HEK293T (cell line): ENCODE measurements at regions not wholly inside any gene's neighbourhood (a gene's known extent, or its start where the extent isn't known, plus 50 kb on each side); places are given as distances from the start of the nearest gene placed in this dataset.

Experiments used
- ELF4 ChIP-seq: fragments of 450-650 bp; IDR thresholded peaks from 2 replicates; pipeline ENCODE4 v1.6.1; 2017; ENCODE audit warnings: antibody characterized with exemption
- FOXK2 ChIP-seq: fragments of 450-650 bp; IDR thresholded peaks from 2 replicates; pipeline ENCODE4 v1.6.1; 2016; ENCODE audit warnings: mild to moderate bottlenecking
- HDGF ChIP-seq: fragments of 450-650 bp; IDR thresholded peaks from 2 replicates; pipeline ENCODE4 v1.6.1; 2017; ENCODE audit warnings: antibody characterized with exemption, borderline replicate concordance
- L3MBTL2 ChIP-seq: fragments of 450-650 bp; conservative IDR thresholded peaks from 2 replicates; pipeline ENCODE4 v1.6.1; 2016; ENCODE audit warnings: mild to moderate bottlenecking
- NFRKB ChIP-seq: fragments of 450-650 bp; IDR thresholded peaks from 2 replicates; pipeline ENCODE4 v1.6.1; 2016; ENCODE audit warnings: mild to moderate bottlenecking, moderate library complexity
- SP1 ChIP-seq: fragments of 450-650 bp; IDR thresholded peaks from 2 replicates; pipeline ENCODE4 v1.6.1; 2017
- SUZ12 ChIP-seq: fragments of 450-650 bp; IDR thresholded peaks from 2 replicates; pipeline ENCODE4 v1.6.1; 2016; ENCODE audit warnings: mild to moderate bottlenecking
- TARDBP ChIP-seq: fragments of 450-650 bp; IDR thresholded peaks from 2 replicates; pipeline ENCODE4 v1.6.1; 2016
- TF ChIP-seq, protein P1 (sequence below): fragments of 450-650 bp; IDR thresholded peaks from 2 replicates; pipeline ENCODE4 v1.6.1; 2016

DNA sequence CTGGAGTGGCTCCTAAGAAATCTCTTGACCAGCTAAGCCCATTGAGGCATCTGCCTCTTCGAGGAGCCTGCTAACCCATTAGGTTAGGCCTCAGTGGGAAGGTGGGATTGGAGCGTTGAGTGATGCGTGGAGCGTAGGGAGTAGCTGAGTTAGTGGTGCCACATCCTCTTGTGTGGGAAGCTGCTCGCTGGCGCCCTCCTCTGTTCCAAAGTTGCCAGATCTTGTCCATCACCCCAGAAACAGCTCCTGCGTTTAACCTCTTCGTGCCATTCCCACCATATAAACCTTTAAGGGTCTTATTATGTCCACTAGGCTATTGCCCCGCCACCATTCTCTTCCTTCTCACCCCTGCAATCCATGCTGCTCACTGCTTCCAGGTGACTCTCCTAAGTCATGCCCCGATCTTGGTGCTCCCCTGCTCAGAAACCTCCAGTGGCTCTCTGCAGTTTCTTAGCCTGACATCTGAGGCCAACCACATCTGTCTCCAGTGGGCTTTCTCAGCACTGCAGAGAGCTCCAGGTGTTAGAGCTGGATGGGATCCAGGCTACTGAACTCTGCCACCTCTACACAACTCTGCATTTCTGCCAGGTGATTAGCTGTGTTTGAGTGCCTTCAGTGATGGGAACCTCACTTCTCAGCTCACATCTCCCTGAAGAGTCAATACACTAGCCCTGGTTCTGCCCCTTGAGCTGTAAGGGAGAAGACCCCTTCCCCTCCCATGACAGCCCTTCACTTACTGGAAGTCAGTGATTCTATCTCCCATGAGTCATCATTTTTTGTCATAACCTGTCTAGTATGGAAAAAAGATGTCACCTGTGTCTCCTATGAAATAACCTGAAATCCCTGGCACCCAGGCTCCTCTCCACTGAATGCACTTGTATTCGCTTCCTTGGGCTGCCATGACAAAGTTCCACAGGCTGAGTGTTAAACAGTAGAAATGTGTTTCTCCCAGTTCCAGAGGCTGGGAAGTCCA, 65.0 kb upstream of the FGFR2 start:
- TF ChIP-seq L3MBTL2: no peak
- TF ChIP-seq FOXK2: no peak
- TF ChIP-seq, protein P1, sequence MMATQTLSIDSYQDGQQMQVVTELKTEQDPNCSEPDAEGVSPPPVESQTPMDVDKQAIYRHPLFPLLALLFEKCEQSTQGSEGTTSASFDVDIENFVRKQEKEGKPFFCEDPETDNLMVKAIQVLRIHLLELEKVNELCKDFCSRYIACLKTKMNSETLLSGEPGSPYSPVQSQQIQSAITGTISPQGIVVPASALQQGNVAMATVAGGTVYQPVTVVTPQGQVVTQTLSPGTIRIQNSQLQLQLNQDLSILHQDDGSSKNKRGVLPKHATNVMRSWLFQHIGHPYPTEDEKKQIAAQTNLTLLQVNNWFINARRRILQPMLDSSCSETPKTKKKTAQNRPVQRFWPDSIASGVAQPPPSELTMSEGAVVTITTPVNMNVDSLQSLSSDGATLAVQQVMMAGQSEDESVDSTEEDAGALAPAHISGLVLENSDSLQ: peak; percentile 39; the same call in 1 of the 2 replicates
- no peak for TF ChIP-seq HDGF
- no peak for TF ChIP-seq TARDBP
- TF ChIP-seq ELF4: no peak
- no peak for TF ChIP-seq SUZ12
- TF ChIP-seq NFRKB: no peak
- no peak for TF ChIP-seq SP1
